KBM-7 (cell line): ENCODE measurements at regions not wholly inside any gene's neighbourhood (a gene's known extent, or its start where the extent isn't known, plus 50 kb on each side); places are given as distances from the start of the nearest gene placed in this dataset.

ENCODE experiments used
- DNase-seq: peaks from one replicate; pipeline ENCODE4 v3.0.0-alpha.2; 2015
- in situ Hi-C: fragments of 300-500 bp; cut with MboI; formaldehyde crosslinking; loops from 2 replicates; pipeline ENCODE4 v1.14.3; 2020; ENCODE audit warnings: low sequenced_read_pairs, low pct_unique_long_range_greater_than_20kb, mixed read lengths

GRCh38 chr7:95674101-95674500, 77.8 kb upstream of the PDK4 start:
- DNase-seq, result no peak
- in situ Hi-C loops, result no loop called here

DNA sequence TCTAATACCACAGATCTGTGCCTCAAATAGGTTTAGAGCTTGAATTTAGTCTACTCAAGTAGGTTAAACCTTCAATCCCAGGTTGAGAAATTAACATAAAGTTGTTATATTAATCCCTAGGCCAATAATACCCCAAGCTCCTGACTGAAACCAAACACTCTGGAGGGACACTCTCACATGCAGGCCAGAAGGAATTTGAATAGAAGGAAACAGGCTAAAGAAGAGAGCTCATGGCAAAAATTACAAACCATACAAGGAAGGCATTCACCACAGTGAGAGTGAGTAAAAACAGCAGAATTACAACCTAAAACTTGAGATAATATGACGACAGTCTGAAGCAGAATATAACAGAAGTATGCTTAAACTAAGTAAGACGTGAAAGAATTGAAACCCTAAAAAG, 76.1 kb upstream of the PDK4 start:
- in situ Hi-C loops, result no loop called here
- DNase-seq, result no peak

DNA sequence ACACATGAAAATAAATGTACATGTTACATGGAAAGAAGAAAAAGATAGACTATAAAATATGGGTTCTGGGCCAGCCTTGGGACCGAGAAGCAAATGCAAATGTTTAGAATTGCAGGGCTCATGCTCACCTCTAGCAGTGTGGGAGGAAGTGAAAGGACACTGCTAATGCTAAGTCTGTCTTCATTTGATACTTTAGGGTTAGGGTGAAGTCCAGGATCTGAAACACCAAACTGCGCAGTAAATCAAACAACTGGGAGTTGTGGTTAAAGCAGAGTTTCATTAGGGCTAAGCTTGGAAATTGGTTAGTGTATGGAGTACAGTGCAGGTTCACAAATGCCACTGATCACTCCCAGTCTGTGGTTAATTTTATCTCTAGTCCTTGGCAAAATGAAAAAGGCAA, 73.2 kb upstream of the PDK4 start:
- in situ Hi-C loops, result no loop called here
- no peak for DNase-seq

DNA sequence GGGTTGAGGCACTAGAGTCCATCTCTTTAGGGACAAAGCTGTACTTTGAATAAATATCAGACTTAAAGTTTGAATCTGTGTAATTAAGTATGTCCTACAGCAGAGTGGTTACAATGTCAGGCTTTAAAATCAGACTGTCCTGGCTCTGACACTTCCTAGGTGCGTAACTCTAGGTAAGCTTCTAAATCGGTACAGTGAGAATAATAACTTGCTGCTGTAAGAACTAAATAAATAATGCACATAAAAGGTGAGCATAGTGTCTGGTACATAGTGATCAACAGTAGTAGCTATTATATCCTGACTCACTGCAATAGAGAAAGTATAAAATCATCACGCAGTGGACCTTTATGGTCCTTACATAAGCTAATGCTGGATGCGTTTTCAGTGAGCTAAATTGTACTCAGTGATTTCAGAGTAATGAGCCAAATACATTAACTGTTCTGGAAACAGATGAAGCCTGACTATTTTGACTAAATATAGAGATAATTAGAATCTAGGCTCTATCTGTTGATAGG, 72.2 kb upstream of the PDK4 start:
- in situ Hi-C loops, result no loop called here
- no peak for DNase-seq

GRCh38 chr7:95662987-95663386, 66.7 kb upstream of the PDK4 start:
- in situ Hi-C loops, result no loop called here
- DNase-seq, result no peak

GRCh38 chr7:95660023-95660434, 63.7 kb upstream of the PDK4 start:
- in situ Hi-C loops, result no loop called here
- no peak for DNase-seq

- in situ Hi-C loops, result no loop called here
- DNase-seq, result no peak
These were observed 62.4 kb upstream of the PDK4 start for GRCh38 chr7:95658676-95659075.

DNA sequence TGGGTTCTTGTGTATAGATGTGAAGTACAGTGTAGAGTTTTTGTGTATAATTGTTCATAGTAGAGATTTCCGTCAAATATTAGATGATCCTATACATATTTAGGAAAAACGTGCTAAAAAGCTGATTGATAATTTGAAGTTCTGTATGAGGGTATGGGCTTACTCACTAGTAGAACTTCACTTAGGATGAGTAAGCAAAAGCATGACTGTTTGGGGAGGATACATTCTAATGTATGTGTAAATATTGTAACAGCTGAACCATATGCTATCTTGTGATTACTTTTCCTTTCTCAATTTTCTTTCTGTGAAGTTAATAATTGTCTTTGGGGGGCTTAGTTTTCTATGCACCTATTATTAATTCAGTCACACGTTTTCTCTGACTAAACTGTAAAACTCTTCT, 53.2 kb upstream of the PDK4 start:
- in situ Hi-C loops, result no loop called here
- DNase-seq, result no peak

- no peak for DNase-seq
- in situ Hi-C loops, result no loop called here
These were observed 50.0 kb upstream of the PDK4 start for GRCh38 chr7:95646350-95646749.
